GM13977 (cell line): ENCODE measurements at regions not wholly inside any gene's neighbourhood (a gene's known extent, or its start where the extent isn't known, plus 50 kb on each side); places are given as distances from the start of the nearest gene placed in this dataset.

Experiments
- DNase-seq: peaks from one replicate; pipeline ENCODE4 v3.0.0; 2012; ENCODE audit warnings: low spot score
- CTCF ChIP-seq: IDR thresholded peaks from 2 replicates; pipeline ENCODE4 v1.5.1; 2012; ENCODE audit warnings: mild to moderate bottlenecking, control low read depth; ENCODE audit not compliant: insufficient read depth; ENCODE audit errors: extremely low read depth, missing control alignments
- in situ Hi-C: fragments of 300-500 bp; cut with MboI; formaldehyde crosslinking; loops from one replicate; pipeline ENCODE4 v1.12.0; 2022; ENCODE audit warnings: low sequenced_read_pairs, low pct_unique_long_range_greater_than_20kb, mixed read lengths, inconsistent platforms; ENCODE audit not compliant: unreplicated experiment

- peak; percentile 31 for DNase-seq
- no peak for TF ChIP-seq CTCF
- in situ Hi-C loops, result no loop called here
Measured at GRCh38 chr13:107866032-107866940, 349.1 kb downstream of the LIG4 start.

GRCh38 chr13:107865643-107866031, 349.7 kb downstream of the LIG4 start:
- in situ Hi-C loops, result no loop called here
- no peak for TF ChIP-seq CTCF
- DNase-seq, result no peak

GRCh38 chr13:107865318-107865575, 350.1 kb downstream of the LIG4 start:
- no peak for TF ChIP-seq CTCF
- in situ Hi-C loops, result no loop called here
- no peak for DNase-seq

GRCh38 chr13:107864543-107865317, 350.6 kb downstream of the LIG4 start:
- DNase-seq, result peak; percentile 45
- no peak for TF ChIP-seq CTCF
- in situ Hi-C loops, result no loop called here

GRCh38 chr13:107860284-107860683, 355.1 kb downstream of the LIG4 start:
- in situ Hi-C loops, result no loop called here
- no peak for DNase-seq
- no peak for TF ChIP-seq CTCF

- DNase-seq, result no peak
- in situ Hi-C loops, result no loop called here
- no peak for TF ChIP-seq CTCF
Measured at GRCh38 chr13:107854880-107855279, 360.5 kb downstream of the LIG4 start.
